ENCODE measurements at regions not wholly inside any gene's neighbourhood (a gene's known extent, or its start where the extent isn't known, plus 50 kb on each side); places are given as distances from the start of the nearest gene placed in this dataset.
"Not testable (repeated sequence)": the region's sequence is repeated elsewhere in the genome, so short reads cannot be mapped to it uniquely, and the experiment has no call there.

DNA sequence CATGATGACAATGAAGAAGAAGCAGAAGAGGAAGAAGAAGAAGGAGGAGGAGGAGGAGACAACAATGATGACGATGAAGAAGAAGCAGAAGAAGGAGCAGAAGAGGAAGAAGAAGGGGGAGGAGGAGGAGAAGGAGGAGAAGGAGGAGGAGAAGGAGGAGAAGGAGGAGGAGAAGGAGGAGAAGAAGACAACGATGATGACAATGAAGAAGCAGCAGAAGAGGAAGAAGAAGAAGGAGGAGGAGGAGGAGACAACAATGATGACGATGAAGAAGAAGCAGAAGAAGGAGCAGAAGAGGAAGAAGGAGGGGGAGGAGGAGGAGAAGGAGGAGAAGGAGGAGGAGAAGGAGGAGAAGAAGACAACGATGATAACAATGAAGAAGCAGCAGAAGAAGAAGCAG lies 451.9 kb upstream of the ZNF507 start:
- not testable (repeated sequence) for TF ChIP-seq CTCF (IDR thresholded peaks at IDR 0.05; ENCODE audit: poor library complexity); EZH2 (IDR thresholded peaks at IDR 0.05; ENCODE audit: borderline replicate concordance); EZH2phosphoT487 (IDR thresholded peaks at IDR 0.05; ENCODE audit: low read depth, severe bottlenecking, unreplicated experiment)
